A673 (cell line): ENCODE measurements at regions not wholly inside any gene's neighbourhood (a gene's known extent, or its start where the extent isn't known, plus 50 kb on each side); places are given as distances from the start of the nearest gene placed in this dataset.

Source experiments
- CTCF ChIP-seq: fragments of 300-800, 200-600 bp; sonication (generic); conservative IDR thresholded peaks from 2 replicates; pipeline ENCODE4 v1.5.1; 2017; ENCODE audit warnings: low read depth, mild to moderate bottlenecking, antibody characterized with exemption, low read length, moderate library complexity, mixed read lengths
- EZH2 ChIP-seq: fragments of 200-600 bp; sonication (generic); IDR thresholded peaks from 2 replicates; pipeline ENCODE4 v1.6.1; 2017; ENCODE audit warnings: borderline replicate concordance, low read depth, mild to moderate bottlenecking, mixed read lengths, antibody characterized with exemption, low read length; ENCODE audit not compliant: poor library complexity, severe bottlenecking

GRCh38 chrX:39367416-39367815 is 566.2 kb downstream of the MID1IP1 start:
- TF ChIP-seq CTCF (no peak), EZH2 (no peak)
